ENCODE measurements at regions not wholly inside any gene's neighbourhood (a gene's known extent, or its start where the extent isn't known, plus 50 kb on each side); places are given as distances from the start of the nearest gene placed in this dataset.

- Histone ChIP-seq H3K9me3 (ENCODE audit: control insufficient read depth, insufficient read depth, low read length) (no peaks in the 10 kb centered on the region), H3K4me3 (ENCODE audit: low read depth, low read length) (no peak overlapping the region), H3K27me3 (ENCODE audit: control insufficient read depth, insufficient read depth, low read length) (no peaks in the 10 kb centered on the region), H3K4me1 (ENCODE audit: control insufficient read depth, insufficient read depth, low read length) (no peaks in the 10 kb centered on the region), H3K36me3 (ENCODE audit: control insufficient read depth, insufficient read depth, low read length) (no peaks in the 10 kb centered on the region), H3K27ac (ENCODE audit: low read depth, low read length) (no peak overlapping the region)
- no CpG with 5 or more reads among the region's 4 CpGs for WGBS (ENCODE audit: insufficient coverage)
- DNase-seq (ENCODE audit: low read depth in 4 of 6, low spot score in 6 of 6): peak in 4 of 6 donors; percentile 1 to 67 (median 30)
Observed at GRCh38 chr3:191959876-191960413, 499.0 kb downstream of the PYDC2 start.

DNA sequence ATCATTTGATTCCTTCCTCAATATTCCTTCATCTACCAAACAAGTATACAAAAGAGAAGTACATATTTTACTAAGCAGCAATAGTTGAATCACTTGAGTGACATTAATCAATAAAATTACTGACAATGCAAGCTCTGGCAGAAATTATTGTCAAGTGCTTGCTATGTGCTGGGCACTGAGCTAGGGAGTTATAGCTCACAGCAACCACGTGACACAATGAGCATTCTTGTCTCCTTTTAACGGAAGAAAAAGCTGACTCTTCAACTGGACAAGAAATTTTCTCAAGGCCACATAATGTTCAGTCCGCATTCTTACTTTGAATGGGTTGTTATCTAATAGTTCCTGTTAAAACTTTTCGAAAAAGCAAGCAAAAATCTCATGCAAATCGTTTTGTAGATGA lies 500.1 kb downstream of the PYDC2 start:
- no peak overlapping the region for H3K27ac ChIP-seq (ENCODE audit: low read depth, low read length)
- WGBS (ENCODE audit: insufficient coverage): 100% methylated on average over 1 of the region's 5 CpGs
- no peak overlapping the region for H3K4me3 ChIP-seq (ENCODE audit: low read depth, low read length)
- DNase-seq (ENCODE audit: low read depth in 4 of 6, low spot score in 6 of 6): peak in 1 of 6 donors; percentile 15
- no peaks in the 10 kb centered on the region for H3K36me3 ChIP-seq (ENCODE audit: control insufficient read depth, insufficient read depth, low read length)
- no peaks in the 10 kb centered on the region for H3K9me3 ChIP-seq (ENCODE audit: control insufficient read depth, insufficient read depth, low read length)
- no peaks in the 10 kb centered on the region for H3K27me3 ChIP-seq (ENCODE audit: control insufficient read depth, insufficient read depth, low read length)
- no peaks in the 10 kb centered on the region for H3K4me1 ChIP-seq (ENCODE audit: control insufficient read depth, insufficient read depth, low read length)

- DNase-seq (ENCODE audit: low read depth in 4 of 6, low spot score in 6 of 6): no peak
- Histone ChIP-seq H3K36me3 (ENCODE audit: control insufficient read depth, insufficient read depth, low read length) (no peaks in the 10 kb centered on the region), H3K4me1 (ENCODE audit: control insufficient read depth, insufficient read depth, low read length) (no peaks in the 10 kb centered on the region), H3K9me3 (ENCODE audit: control insufficient read depth, insufficient read depth, low read length) (no peaks in the 10 kb centered on the region), H3K4me3 (ENCODE audit: low read depth, low read length) (no peak overlapping the region), H3K27ac (ENCODE audit: low read depth, low read length) (no peak overlapping the region), H3K27me3 (ENCODE audit: control insufficient read depth, insufficient read depth, low read length) (no peaks in the 10 kb centered on the region)
Observed at GRCh38 chr3:191961529-191961928, 500.6 kb downstream of the PYDC2 start.

GRCh38 chr3:191962324-191962723 lies 501.4 kb downstream of the PYDC2 start:
- Histone ChIP-seq H3K4me1 (ENCODE audit: control insufficient read depth, insufficient read depth, low read length) (no peaks in the 10 kb centered on the region), H3K36me3 (ENCODE audit: control insufficient read depth, insufficient read depth, low read length) (no peaks in the 10 kb centered on the region), H3K27me3 (ENCODE audit: control insufficient read depth, insufficient read depth, low read length) (no peaks in the 10 kb centered on the region), H3K9me3 (ENCODE audit: control insufficient read depth, insufficient read depth, low read length) (no peaks in the 10 kb centered on the region), H3K4me3 (ENCODE audit: low read depth, low read length) (no peak overlapping the region), H3K27ac (ENCODE audit: low read depth, low read length) (no peak overlapping the region)
- no CpG with 5 or more reads among the region's 1 CpG for WGBS (ENCODE audit: insufficient coverage)
- no peak for DNase-seq (ENCODE audit: low read depth in 4 of 6, low spot score in 6 of 6)

DNA sequence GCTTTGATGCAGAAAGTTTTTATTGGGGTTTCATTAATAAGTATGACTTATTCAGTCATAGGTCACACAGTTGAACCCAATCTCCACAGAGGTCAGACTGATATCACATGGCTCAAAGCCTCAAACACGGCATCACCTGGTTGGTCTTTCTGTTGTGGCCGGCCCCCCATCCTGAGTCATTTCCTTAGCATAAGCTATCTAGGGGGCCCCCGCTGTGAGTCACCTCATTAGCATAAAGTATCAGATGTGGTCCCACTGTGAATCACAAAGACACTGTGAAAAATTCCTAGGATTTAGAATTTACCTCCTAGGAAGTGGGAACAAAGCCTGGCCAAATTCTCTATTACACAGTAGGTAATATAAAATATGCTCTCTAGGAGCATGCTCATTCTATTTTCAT lies 502.2 kb downstream of the PYDC2 start:
- DNase-seq (ENCODE audit: low read depth in 4 of 6, low spot score in 6 of 6): no peak

GRCh38 chr3:191966556-191966955 lies 505.6 kb downstream of the PYDC2 start:
- no peak overlapping the region for H3K4me3 ChIP-seq (ENCODE audit: low read depth, low read length)
- peak in 1 of 6 donors; percentile 16 for DNase-seq (ENCODE audit: low read depth in 4 of 6, low spot score in 6 of 6)
- no peaks in the 10 kb centered on the region for H3K36me3 ChIP-seq (ENCODE audit: control insufficient read depth, insufficient read depth, low read length)
- H3K27ac ChIP-seq (ENCODE audit: low read depth, low read length): no peak overlapping the region
- H3K4me1 ChIP-seq (ENCODE audit: control insufficient read depth, insufficient read depth, low read length): no peaks in the 10 kb centered on the region
- no peaks in the 10 kb centered on the region for H3K9me3 ChIP-seq (ENCODE audit: control insufficient read depth, insufficient read depth, low read length)
- WGBS (ENCODE audit: insufficient coverage): no CpG with 5 or more reads among the region's 3 CpGs
- no peaks in the 10 kb centered on the region for H3K27me3 ChIP-seq (ENCODE audit: control insufficient read depth, insufficient read depth, low read length)

More for the DNA sequence above, 502.2 kb downstream of the PYDC2 start:
- Histone ChIP-seq H3K4me1 (ENCODE audit: control insufficient read depth, insufficient read depth, low read length) (no peaks in the 10 kb centered on the region), H3K9me3 (ENCODE audit: control insufficient read depth, insufficient read depth, low read length) (no peaks in the 10 kb centered on the region), H3K36me3 (ENCODE audit: control insufficient read depth, insufficient read depth, low read length) (no peaks in the 10 kb centered on the region), H3K4me3 (ENCODE audit: low read depth, low read length) (no peak overlapping the region), H3K27ac (ENCODE audit: low read depth, low read length) (no peak overlapping the region), H3K27me3 (ENCODE audit: control insufficient read depth, insufficient read depth, low read length) (no peaks in the 10 kb centered on the region)
- 90% methylated on average over 2 of the region's 3 CpGs for WGBS (ENCODE audit: insufficient coverage)

GRCh38 chr3:191968299-191968698 lies 507.3 kb downstream of the PYDC2 start:
- Histone ChIP-seq H3K4me1 (ENCODE audit: control insufficient read depth, insufficient read depth, low read length) (no peaks in the 10 kb centered on the region), H3K27me3 (ENCODE audit: control insufficient read depth, insufficient read depth, low read length) (no peaks in the 10 kb centered on the region), H3K9me3 (ENCODE audit: control insufficient read depth, insufficient read depth, low read length) (no peaks in the 10 kb centered on the region), H3K4me3 (ENCODE audit: low read depth, low read length) (no peak overlapping the region), H3K27ac (ENCODE audit: low read depth, low read length) (no peak overlapping the region), H3K36me3 (ENCODE audit: control insufficient read depth, insufficient read depth, low read length) (no peaks in the 10 kb centered on the region)
- no peak for DNase-seq (ENCODE audit: low read depth in 4 of 6, low spot score in 6 of 6)
- WGBS (ENCODE audit: insufficient coverage): no CpG with 5 or more reads among the region's 3 CpGs

DNA sequence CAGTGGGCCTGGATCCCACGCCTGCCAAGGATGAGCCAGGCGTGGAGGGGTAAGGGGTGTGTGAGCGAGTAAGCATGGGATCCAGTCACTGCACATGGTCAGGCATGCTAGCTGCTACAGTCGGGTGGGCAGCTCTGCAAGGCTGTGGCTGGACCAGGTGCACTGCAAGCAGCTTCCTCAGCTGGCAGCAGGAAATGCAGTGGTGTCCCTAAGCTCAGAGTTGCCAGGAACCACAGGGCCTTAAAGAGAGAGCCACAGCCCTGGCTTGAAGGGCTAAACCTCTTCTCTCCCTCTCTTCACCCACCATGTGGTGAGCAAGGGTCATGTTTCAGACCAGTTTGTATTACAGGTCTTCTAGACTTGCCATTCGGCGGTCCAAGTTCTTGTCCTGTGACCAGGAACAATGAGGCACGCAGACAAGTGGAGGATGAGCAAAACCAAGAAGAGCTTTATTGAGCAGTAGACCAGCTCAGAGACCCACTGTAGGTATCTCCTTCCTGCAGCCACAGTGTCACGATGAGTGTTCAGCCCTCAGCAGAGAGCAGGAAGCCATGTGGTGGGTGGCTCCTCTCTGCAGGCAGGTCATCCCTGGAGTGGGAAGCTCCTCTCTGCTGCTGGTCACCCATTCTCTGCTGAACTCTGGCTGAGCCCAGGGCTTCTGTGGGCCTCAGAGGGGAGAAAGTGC lies 511.9 kb downstream of the PYDC2 start:
- Histone ChIP-seq H3K36me3 (ENCODE audit: control insufficient read depth, insufficient read depth, low read length) (no peaks in the 10 kb centered on the region), H3K4me3 (ENCODE audit: low read depth, low read length) (no peak overlapping the region), H3K4me1 (ENCODE audit: control insufficient read depth, insufficient read depth, low read length) (no peaks in the 10 kb centered on the region), H3K27ac (ENCODE audit: low read depth, low read length) (no peak overlapping the region), H3K9me3 (ENCODE audit: control insufficient read depth, insufficient read depth, low read length) (no peaks in the 10 kb centered on the region), H3K27me3 (ENCODE audit: control insufficient read depth, insufficient read depth, low read length) (no peaks in the 10 kb centered on the region)
- no peak for DNase-seq (ENCODE audit: low read depth in 4 of 6, low spot score in 6 of 6)
- 94% methylated on average over 8 of the region's 8 CpGs for WGBS (ENCODE audit: insufficient coverage)

DNA sequence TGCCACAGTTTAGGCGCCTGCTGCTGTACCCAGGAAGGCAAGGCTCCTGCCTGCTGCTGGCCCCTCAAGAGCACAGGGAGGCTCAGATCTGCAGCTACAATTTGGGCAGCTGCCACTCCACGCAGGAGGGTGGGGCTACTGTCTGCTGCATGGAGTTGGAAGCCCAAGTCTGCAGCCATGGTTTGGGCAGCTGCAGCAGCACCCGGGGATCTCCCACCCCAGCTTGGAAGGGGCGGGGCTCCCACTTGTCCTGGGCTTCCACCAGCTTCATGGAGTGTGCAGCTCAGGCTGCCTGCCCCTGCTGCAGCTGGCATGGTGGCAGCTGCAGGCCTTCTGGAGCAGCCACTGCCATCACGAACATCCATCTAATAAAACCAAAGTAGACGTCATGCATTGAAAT lies 512.9 kb downstream of the PYDC2 start:
- Histone ChIP-seq H3K9me3 (ENCODE audit: control insufficient read depth, insufficient read depth, low read length) (no peaks in the 10 kb centered on the region), H3K4me3 (ENCODE audit: low read depth, low read length) (no peak overlapping the region), H3K27me3 (ENCODE audit: control insufficient read depth, insufficient read depth, low read length) (no peaks in the 10 kb centered on the region), H3K36me3 (ENCODE audit: control insufficient read depth, insufficient read depth, low read length) (no peaks in the 10 kb centered on the region), H3K4me1 (ENCODE audit: control insufficient read depth, insufficient read depth, low read length) (no peaks in the 10 kb centered on the region), H3K27ac (ENCODE audit: low read depth, low read length) (no peak overlapping the region)
- no peak for DNase-seq (ENCODE audit: low read depth in 4 of 6, low spot score in 6 of 6)
- WGBS (ENCODE audit: insufficient coverage): 74% methylated on average over 4 of the region's 6 CpGs

GRCh38 chr3:191975936-191976335 lies 515.0 kb downstream of the PYDC2 start:
- H3K27me3 ChIP-seq (ENCODE audit: control insufficient read depth, insufficient read depth, low read length): no peaks in the 10 kb centered on the region

More at GRCh38 chr3:191975936-191976335, 515.0 kb downstream of the PYDC2 start:
- 100% methylated on average over 1 of the region's 6 CpGs for WGBS (ENCODE audit: insufficient coverage)
- Histone ChIP-seq H3K4me1 (ENCODE audit: control insufficient read depth, insufficient read depth, low read length) (no peaks in the 10 kb centered on the region), H3K27ac (ENCODE audit: low read depth, low read length) (no peak overlapping the region), H3K4me3 (ENCODE audit: low read depth, low read length) (no peak overlapping the region), H3K36me3 (ENCODE audit: control insufficient read depth, insufficient read depth, low read length) (no peaks in the 10 kb centered on the region), H3K9me3 (ENCODE audit: control insufficient read depth, insufficient read depth, low read length) (no peaks in the 10 kb centered on the region)
- DNase-seq (ENCODE audit: low read depth in 4 of 6, low spot score in 6 of 6): no peak
